GM18505 (cell line): ENCODE measurements at regions not wholly inside any gene's neighbourhood (a gene's known extent, or its start where the extent isn't known, plus 50 kb on each side); places are given as distances from the start of the nearest gene placed in this dataset.
"Not testable (repeated sequence)": the region's sequence is repeated elsewhere in the genome, so short reads cannot be mapped to it uniquely, and the experiment has no call there.

ENCODE experiments used
- ATAC-seq: cut with Tn5 transposase; IDR thresholded peaks from one replicate; pipeline ENCODE4 v1.9.1; 2021; ENCODE audit not compliant: unreplicated experiment
- POLR2A ChIP-seq: IDR thresholded peaks from 4 replicates; pipeline ENCODE4 v1.6.1; 2011; ENCODE audit warnings: borderline replicate concordance; ENCODE audit not compliant: insufficient read depth, insufficient read length; ENCODE audit errors: extremely low read depth

DNA sequence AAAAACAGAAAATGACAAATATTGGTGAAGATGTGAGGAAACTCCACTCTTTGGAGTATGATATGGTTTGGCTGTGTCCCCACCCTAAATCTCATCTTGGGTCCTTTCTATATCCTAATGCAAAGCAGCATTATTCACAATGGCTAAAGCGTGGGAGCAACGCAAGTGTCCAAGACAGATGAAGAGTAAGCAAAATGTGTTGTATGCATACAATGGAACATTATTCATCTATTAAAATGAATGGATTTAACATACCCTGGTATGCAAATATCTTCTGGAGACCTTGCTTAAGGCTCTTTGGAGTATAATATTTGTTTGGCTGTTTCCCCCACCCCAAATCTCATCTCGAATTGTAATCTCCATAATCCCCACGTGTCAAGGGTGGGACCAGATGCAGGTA lies 839.8 kb upstream of the POM121L12 start:
- no peak for TF ChIP-seq POLR2A
- no peak for ATAC-seq

DNA sequence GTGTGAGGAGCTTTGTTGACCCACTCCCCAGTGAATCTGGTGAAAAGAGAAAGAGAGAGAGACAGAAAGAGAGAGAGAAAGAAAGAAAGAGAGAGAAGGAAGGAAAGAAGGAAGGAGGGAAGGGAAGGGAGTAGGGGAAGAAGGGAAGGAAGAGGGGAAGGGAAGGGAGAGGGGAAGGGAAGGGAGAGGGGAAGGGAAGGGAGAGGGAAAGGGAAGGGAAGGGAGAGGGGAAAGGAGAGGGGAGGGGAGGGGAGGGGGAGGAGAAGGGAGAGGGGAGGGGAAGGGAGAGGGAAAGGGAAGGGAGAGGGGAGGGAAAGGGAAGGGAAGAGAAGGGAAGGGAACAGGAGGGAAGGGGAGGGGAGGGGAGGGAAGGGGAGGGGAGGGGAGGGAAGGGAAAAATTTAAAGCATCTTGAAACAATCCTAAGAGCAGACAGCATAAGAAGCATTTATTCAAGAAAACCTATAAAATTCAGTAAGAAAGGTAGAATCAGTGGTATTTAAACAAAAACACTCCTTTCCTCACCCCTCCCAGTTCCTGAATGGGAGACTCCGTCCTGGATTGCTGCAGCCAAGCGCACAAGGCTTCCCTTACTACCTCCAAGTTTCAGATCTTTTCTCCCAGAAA lies 846.2 kb upstream of the POM121L12 start:
- ATAC-seq: no peak
- TF ChIP-seq POLR2A: no peak

DNA sequence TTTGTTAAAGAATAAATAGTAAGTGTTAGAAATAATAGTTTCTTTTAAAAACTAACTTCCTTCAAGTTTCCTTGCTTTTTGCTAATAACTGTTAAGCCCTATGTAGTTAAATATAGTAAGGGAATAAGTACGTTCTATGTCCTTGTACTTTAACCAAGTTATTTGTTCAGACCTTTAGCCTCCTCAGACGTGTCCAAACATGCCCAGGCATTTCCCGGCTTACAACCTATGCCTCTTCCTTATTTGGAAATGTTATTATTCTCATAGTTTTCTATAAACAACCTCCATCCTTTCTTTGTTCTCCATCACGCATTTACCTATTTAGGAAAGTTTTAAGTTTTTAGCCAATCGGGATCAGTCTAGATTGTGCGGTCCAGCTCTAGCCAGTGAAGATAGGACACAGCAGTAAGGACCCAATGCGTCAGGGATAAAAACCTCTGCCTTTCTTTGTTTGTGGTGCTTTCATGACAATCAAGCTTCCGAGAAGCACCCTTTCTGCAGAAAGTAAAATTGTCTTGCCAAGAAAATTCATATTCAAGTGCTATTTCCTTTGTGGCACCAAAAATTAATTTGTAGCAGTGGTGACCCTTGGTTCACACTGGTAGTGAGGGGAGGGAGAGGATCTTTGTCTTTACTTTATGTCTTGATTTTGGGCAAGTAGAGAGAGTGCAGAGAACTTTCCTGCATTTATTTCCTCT lies 851.3 kb upstream of the POM121L12 start:
- TF ChIP-seq POLR2A: no peak
- no peak for ATAC-seq

DNA sequence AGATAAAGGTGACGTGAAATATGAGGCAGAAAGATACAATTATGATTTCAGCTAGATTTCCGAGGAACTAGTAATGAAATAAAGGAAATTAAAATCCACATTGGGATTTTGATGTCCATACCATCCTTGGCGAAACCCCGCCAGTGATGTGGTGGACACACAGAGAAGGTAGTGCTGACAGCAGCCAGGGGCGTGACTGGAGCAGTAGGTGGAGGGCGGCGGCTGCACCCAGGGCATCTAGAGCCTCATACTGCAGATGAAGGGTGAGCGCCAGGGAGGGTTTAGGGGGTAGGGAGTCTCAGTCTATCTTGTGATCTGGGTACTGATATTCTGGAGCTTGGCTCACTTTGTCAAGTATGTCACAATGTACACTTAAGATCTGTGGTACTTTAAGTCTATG lies 855.5 kb upstream of the POM121L12 start:
- no peak for ATAC-seq
- TF ChIP-seq POLR2A: no peak

- TF ChIP-seq POLR2A: no peak
- no peak for ATAC-seq
These were observed 851.5 kb upstream of the COBL start for GRCh38 chr7:52168085-52168484.

GRCh38 chr7:52163311-52163710 lies 846.7 kb upstream of the COBL start:
- TF ChIP-seq POLR2A: no peak
- ATAC-seq: no peak

DNA sequence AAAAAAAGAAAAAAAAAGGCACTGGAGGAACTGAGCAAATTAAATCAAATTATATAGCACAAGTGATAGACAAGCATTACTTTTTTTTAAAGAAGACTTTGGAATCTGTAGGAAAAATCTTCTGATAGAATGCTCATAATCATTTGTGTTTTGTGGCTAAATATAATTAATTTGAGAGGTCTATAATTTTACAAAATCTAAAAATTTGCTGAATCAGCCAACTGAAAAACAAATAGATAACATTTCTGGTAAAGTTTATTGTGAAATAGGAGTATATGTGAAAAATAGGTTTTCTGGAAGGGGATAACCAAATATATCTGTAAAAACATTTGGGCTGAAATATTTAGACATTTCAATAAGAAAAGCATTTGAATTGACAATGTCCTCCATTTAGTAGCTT lies 844.9 kb upstream of the COBL start:
- ATAC-seq: no peak
- no peak for TF ChIP-seq POLR2A

GRCh38 chr7:52159421-52159820 lies 842.8 kb upstream of the COBL start:
- not testable (repeated sequence) for ATAC-seq

- ATAC-seq: no peak
- TF ChIP-seq POLR2A: no peak
These were observed 837.8 kb upstream of the COBL start for GRCh38 chr7:52154382-52154781.

DNA sequence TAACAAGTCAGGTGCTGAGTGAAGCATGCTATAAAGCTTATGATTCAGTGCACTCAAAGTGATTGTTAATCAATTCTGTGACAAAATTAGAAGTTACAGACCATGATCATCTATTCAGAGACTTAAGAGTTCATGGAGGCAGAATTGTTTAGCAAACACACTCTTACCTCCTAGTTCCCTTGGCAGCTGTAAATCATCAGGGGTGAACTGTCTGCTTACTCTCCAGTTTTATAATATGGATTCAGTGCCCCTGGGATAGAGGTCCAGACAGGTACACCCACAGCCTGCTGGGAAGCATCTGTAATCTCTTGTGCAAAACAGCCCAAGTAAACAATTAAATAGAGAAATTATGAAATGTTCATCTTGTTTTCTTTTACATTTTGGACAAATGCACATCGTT lies 835.0 kb upstream of the COBL start:
- no peak for ATAC-seq
- no peak for TF ChIP-seq POLR2A

DNA sequence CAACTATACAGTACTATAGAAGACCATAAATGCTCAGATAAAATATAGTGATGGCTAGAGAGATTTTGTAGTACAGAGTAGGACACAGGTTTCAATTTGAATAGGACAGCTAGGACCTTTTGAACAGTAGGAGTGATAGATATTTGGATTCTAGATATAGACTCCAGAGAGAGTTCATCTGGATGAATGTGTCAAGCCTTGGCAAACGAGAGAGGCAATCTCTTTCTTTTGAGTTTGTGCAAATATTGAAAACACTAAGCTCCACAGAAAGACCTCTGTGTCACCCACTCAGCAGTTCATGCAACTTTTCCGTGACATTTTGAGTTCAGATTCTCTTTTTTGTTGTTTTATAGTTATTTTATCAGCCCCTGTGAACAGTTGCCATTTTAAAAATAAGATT lies 834.3 kb upstream of the COBL start:
- no peak for TF ChIP-seq POLR2A
- ATAC-seq: no peak

DNA sequence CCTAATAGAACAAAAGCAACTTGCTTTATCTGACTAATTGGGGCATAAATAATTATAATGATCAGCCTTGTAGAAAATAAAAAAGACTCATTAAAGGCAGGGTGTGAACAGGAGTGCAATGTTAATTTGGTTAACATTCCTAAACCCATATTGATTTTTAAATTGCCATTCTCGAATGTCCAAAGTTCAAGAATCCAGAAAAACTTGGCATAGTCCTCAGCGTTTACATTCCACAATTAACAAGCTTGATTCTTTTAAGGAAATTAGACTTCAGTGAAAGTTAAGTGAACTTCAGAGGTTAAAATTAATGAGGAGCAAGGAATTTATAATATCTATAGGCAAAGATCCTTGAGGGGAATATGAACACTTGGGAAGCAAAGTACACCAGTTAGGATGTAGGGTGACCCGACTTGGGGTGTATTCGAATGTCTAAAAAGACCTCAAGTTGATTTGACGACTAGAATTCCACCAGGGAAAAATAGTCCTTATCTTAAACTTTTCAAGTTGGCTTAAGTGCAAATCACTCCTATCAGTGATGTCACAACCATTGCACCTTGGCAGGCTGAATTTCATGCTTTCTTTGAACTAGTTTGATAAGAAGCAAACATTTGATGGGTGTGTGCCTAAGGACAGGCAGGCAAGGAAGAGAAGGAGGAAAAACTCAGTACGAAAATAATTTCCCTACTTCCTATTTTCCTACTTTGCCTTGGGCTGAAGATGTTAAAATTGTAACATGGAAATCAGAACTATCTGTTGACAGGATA lies 830.4 kb upstream of the COBL start:
- no peak for ATAC-seq
- no peak for TF ChIP-seq POLR2A

DNA sequence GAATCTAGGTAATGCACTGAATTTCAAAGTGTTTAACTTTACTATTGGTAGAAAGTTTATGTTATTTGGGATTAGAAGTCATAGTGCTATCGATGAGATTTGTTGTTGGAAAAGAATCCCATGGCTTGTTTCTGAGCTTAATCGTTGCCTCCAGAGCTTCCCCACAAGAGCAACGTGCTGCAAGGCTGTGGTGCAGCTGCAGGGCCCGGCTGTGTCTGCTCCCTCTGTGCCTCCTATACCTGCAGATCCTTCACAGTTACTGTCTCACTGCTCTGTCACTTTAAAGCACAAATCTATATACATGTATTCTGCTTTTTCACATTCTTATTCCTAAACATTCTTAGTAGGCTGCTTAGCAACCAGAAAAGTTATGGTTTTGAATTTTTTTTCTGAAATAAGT lies 826.6 kb upstream of the COBL start:
- no peak for TF ChIP-seq POLR2A
- no peak for ATAC-seq

DNA sequence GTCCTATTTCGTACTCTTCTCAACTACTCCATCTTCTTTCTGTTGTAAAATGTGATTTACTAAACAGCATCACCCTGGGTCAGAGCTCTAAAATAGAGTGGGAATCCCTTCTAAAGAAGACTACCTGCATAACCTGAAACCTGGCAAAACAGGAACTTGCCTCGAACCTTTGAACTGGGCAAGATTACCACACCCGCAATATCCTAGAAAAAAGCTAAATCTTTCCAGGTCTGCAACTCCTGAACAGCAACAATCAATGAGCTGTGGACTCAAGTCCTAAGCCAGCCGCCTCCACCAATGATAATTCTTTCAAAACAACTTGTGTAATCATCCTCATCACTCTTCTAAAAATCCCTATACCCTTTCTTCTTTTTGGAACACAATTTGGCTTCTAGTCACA lies 824.2 kb upstream of the COBL start:
- ATAC-seq: no peak
- TF ChIP-seq POLR2A: no peak

GRCh38 chr7:52135403-52135802 lies 818.8 kb upstream of the COBL start:
- TF ChIP-seq POLR2A: no peak
- ATAC-seq: no peak

DNA sequence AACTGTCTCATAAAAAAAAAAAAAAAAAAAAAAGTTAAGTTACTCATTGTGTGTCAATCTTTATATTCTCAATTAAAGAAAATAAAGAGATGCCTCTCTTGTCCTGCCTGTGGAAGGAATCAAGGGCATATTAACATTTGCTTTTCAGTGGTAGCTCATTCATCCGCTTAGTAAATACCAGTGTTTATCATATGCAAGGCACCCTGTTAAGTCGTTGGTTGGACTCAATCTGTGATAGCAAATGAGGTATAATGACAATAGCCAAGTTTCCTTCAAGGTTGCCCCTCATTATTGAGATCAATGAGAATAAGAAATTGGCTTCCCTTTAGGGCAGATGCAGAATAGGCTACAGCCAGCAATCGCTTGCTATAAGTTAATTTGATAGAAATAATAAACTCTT lies 812.7 kb upstream of the COBL start:
- TF ChIP-seq POLR2A: no peak
- ATAC-seq: no peak
